Peyer's patch (tissue), 4 donors: ENCODE measurements at regions not wholly inside any gene's neighbourhood (a gene's known extent, or its start where the extent isn't known, plus 50 kb on each side); places are given as distances from the start of the nearest gene placed in this dataset.
"Not testable (repeated sequence)": the region's sequence is repeated elsewhere in the genome, so short reads cannot be mapped to it uniquely, and the experiment has no call there.

ENCODE experiments used
- POLR2A ChIP-seq, 2 donors: fragments of 450-650 bp; IDR thresholded peaks; one replicate each; pipeline ENCODE4 v1.5.1; 2017; ENCODE audit warnings: antibody characterized with exemption in 2 of 2, mild to moderate bottlenecking in 2 of 2, moderate library complexity in 2 of 2
- TF ChIP-seq, protein P1 (sequence below), 6 experiments: fragments of 450-650 bp in 4 of 6; fragments of 200-600 bp in 2 of 6; sonication (generic) in 1 of 6; IDR thresholded peaks; one replicate each; pipeline ENCODE4 v1.5.1; 2017 to 2019; ENCODE audit warnings: antibody characterized with exemption in 6 of 6, mild to moderate bottlenecking in 3 of 6, moderate library complexity in 1 of 6

DNA sequence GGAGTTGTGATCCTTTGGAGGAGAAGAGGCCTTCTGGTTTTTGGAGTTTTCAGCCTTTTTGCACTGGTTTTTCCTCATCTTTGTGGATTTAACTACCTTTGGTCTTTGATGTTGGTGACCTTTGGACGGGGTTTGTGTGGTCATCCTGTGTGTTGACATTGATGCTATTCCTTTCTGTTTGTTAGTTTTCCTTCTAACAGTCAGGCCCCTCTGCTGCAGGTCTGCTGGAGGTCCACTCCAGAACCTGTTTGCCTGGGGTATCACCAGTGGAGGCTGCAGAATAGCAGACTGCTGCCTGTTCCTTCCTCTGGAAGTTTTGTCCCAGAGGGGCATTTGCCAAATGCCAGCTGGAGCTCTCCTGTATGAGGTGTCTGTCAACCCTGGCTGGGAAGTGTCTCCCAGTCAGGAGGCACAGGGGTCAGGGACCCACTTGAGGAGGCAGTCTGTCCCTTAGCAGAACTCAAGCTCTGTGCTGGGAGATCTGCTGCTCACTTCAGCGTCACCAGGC, 149.4 kb upstream of the G2E3 start:
- TF ChIP-seq, protein P1, sequence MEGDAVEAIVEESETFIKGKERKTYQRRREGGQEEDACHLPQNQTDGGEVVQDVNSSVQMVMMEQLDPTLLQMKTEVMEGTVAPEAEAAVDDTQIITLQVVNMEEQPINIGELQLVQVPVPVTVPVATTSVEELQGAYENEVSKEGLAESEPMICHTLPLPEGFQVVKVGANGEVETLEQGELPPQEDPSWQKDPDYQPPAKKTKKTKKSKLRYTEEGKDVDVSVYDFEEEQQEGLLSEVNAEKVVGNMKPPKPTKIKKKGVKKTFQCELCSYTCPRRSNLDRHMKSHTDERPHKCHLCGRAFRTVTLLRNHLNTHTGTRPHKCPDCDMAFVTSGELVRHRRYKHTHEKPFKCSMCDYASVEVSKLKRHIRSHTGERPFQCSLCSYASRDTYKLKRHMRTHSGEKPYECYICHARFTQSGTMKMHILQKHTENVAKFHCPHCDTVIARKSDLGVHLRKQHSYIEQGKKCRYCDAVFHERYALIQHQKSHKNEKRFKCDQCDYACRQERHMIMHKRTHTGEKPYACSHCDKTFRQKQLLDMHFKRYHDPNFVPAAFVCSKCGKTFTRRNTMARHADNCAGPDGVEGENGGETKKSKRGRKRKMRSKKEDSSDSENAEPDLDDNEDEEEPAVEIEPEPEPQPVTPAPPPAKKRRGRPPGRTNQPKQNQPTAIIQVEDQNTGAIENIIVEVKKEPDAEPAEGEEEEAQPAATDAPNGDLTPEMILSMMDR (IDR thresholded peaks at IDR 0.05) = not testable (repeated sequence)
- TF ChIP-seq POLR2A (IDR thresholded peaks at IDR 0.05) = not testable (repeated sequence)
